GM21825 (cell line): ENCODE measurements at regions not wholly inside any gene's neighbourhood (a gene's known extent, or its start where the extent isn't known, plus 50 kb on each side); places are given as distances from the start of the nearest gene placed in this dataset.

ENCODE experiments used
- ATAC-seq: cut with Tn5 transposase; IDR thresholded peaks from one replicate; pipeline ENCODE4 v1.9.1; 2021; ENCODE audit warnings: mild to moderate bottlenecking, moderate library complexity; ENCODE audit not compliant: unreplicated experiment

DNA sequence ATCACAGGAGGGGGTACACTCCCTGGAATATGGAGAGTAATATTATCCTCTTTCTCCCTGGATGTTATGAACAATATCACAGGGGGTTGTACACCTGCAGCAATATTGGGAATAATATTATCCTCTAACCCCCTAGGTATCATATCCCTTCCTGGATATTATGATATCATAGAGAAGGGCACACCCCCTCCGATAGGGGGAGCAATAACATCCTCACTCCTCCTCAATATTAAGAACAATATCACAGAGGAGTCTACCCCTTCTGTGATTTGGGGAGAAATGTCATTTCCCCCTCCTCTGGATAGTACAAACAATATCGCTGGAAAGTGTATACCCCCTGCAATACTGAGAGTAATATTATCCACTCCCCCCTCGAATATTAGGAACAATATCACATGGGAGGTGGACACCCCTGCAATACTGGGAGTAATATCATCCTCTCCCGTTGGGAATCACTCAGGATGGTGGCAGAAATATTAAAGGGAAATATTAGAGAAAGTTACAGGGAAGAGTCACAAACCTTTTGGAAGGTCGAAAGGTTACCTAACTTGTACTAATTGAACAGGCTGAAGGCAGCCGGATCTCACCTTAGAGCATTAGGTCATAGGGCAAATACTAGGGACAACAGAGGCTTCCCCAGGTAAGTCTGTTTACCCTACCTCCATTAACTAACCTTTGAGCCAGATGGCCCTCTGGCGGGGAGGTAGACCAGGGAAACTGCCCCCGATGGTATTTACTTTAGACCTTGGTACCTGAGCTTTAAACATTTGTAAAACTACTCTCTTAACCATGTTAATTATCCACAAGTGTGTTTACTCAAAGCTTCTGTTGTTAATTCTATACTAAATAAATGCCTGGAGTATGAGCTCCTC is 57.5 kb upstream of the FREM1 start:
- no peak for ATAC-seq

DNA sequence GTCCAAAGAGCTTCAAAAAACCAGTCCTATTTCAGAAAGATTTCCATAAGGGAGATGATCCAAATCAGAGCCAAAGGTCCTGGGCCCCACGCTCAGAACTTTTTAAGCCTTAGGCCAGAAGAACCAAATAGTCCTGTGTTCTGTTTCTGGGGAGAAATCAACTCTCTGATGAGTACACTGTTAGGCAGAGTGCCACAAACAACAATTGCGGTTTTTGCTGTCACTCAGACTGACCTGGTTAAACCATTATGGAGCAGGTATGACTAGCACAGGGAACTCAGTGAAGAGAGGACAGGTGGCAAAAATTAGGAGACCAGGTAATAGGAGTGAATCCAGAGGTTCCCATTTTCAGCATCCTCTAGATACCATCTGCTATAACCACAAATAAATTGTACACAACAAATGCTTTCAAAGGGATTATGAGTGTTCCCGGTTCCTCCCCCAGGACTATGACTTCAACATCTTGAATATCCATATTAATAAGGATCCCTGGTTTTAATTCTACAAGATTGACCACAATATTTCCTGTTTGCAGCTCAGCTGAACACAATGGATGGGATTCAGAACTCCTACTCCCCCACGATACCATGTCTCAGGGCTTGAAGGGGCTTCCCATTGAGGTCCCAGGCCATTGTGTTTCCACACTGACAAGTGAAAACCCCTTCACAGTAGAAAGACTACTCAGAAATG is 52.1 kb upstream of the FREM1 start:
- no peak for ATAC-seq

DNA sequence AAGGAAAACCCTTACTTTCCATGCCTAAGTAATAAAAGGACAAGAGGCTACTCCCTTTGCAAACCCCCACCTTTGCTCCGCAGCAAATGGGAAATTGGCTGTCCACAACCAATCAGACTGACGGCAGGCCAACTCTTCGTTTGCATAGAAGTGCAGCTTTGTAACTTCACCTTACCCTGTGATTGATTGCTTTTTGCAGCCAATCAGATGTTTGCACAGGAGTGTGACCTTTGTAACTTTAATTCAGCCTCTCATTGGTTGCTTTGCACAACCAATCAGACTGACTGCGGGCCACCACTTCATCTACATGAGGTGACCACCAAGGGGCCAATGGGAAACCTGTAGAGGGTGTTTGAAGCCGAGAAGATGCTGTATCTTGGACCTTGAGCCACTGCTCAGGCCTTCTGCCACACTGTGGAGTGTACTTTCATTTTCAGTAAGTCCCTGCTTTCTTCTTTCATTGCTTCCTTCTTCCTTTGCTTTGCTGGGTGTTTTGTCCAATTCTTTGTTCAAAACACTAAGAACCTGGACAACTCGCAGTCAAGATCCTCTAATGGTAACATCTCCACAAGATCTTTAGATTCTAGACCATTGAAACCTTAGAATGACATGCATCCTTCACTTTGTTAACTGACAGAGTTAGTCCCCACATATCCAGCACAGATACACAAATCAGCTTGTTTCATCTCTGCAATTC is 51.3 kb upstream of the FREM1 start:
- ATAC-seq, result no peak

DNA sequence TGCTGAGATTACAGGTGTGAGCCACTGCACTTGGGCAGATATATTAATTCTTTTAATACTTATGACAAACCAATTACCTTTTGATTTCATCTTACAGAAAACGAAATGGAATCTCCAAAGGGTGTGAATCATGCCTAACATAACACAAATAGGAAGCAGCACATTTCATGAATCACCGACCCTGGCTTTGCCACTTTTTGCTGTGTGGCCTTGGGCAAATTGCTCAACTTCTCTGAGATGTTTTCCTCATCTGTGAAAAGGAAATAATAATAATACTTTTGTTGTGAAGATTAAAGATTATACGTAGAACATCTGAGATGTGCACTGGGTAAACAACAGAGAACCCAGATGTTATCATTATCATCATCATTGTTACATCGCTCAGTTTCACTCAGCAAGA is 50.7 kb upstream of the FREM1 start:
- no peak for ATAC-seq
